HG02678 (cell line): ENCODE measurements at regions not wholly inside any gene's neighbourhood (a gene's known extent, or its start where the extent isn't known, plus 50 kb on each side); places are given as distances from the start of the nearest gene placed in this dataset.
"Not testable (repeated sequence)": the region's sequence is repeated elsewhere in the genome, so short reads cannot be mapped to it uniquely, and the experiment has no call there.

Experiments
- ATAC-seq: cut with Tn5 transposase; IDR thresholded peaks from one replicate; pipeline ENCODE4 v1.9.1; 2021; ENCODE audit warnings: mild to moderate bottlenecking, moderate library complexity; ENCODE audit not compliant: unreplicated experiment

GRCh38 chr16:59500601-59501000 is 766.5 kb upstream of the GOT2 start:
- ATAC-seq = no peak

GRCh38 chr16:59487067-59487466 is 753.0 kb upstream of the GOT2 start:
- no peak for ATAC-seq

GRCh38 chr16:59484833-59485516 is 750.9 kb upstream of the GOT2 start:
- ATAC-seq = no peak

GRCh38 chr16:59478838-59479237 is 744.7 kb upstream of the GOT2 start:
- ATAC-seq = no peak

- ATAC-seq = no peak
Observed at GRCh38 chr16:59470556-59470955, 736.4 kb upstream of the GOT2 start.

- no peak for ATAC-seq
Observed at GRCh38 chr16:59469266-59469665, 735.1 kb upstream of the GOT2 start.

GRCh38 chr16:59463776-59464175 is 729.7 kb upstream of the GOT2 start:
- ATAC-seq = no peak

GRCh38 chr16:59459806-59460205 is 725.7 kb upstream of the GOT2 start:
- ATAC-seq = no peak

- ATAC-seq = no peak
Observed at GRCh38 chr16:59455497-59455896, 721.4 kb upstream of the GOT2 start.

GRCh38 chr16:59450513-59450912 is 716.4 kb upstream of the GOT2 start:
- ATAC-seq = not testable (repeated sequence)

GRCh38 chr16:59440502-59440901 is 706.4 kb upstream of the GOT2 start:
- no peak for ATAC-seq

- ATAC-seq = no peak
Observed at GRCh38 chr16:59432896-59433295, 698.8 kb upstream of the GOT2 start.

- ATAC-seq = no peak
Observed at GRCh38 chr16:59432276-59432675, 698.2 kb upstream of the GOT2 start.

GRCh38 chr16:59424714-59425273 is 690.7 kb upstream of the GOT2 start:
- no peak for ATAC-seq

GRCh38 chr16:59411961-59412841 is 678.1 kb upstream of the GOT2 start:
- ATAC-seq = no peak

GRCh38 chr16:59410451-59410850 is 676.3 kb upstream of the GOT2 start:
- no peak for ATAC-seq

GRCh38 chr16:59405802-59406201 is 671.7 kb upstream of the GOT2 start:
- ATAC-seq = no peak

- no peak for ATAC-seq
Observed at GRCh38 chr16:59404509-59404908, 670.4 kb upstream of the GOT2 start.

- no peak for ATAC-seq
Observed at GRCh38 chr16:59400830-59401229, 666.7 kb upstream of the GOT2 start.

GRCh38 chr16:59397638-59398037 is 663.5 kb upstream of the GOT2 start:
- ATAC-seq = no peak

GRCh38 chr16:59394526-59394925 is 660.4 kb upstream of the GOT2 start:
- ATAC-seq = no peak

GRCh38 chr16:59392911-59393310 is 658.8 kb upstream of the GOT2 start:
- ATAC-seq = no peak
